ENCODE measurements at regions not wholly inside any gene's neighbourhood (a gene's known extent, or its start where the extent isn't known, plus 50 kb on each side); places are given as distances from the start of the nearest gene placed in this dataset.

- no peak for TF ChIP-seq CTCF (IDR thresholded peaks at IDR 0.05; ENCODE audit: unreplicated experiment)
- H3K4me3 Mint-ChIP-seq (ENCODE audit: low read depth), result no peak overlapping the region
- H3K36me3 Mint-ChIP-seq (ENCODE audit: insufficient read depth), result no peaks in the 10 kb centered on the region
- peaks cover 3% of the 10 kb centered on the region for H3K9me3 Mint-ChIP-seq (ENCODE audit: low read depth)
- H3K27me3 Mint-ChIP-seq, result no peaks in the 10 kb centered on the region
- H3K27ac Mint-ChIP-seq, result no peak overlapping the region
- no peak for DNase-seq (ENCODE audit: low spot score, unreplicated experiment)
- H3K4me1 Mint-ChIP-seq (ENCODE audit: low read depth), result no peaks in the 10 kb centered on the region
Measured at GRCh38 chr14:39967885-39968284, 535.7 kb upstream of the FBXO33 start.

- H3K27ac Mint-ChIP-seq, result no peak overlapping the region
- H3K36me3 Mint-ChIP-seq (ENCODE audit: insufficient read depth), result peaks cover under 1% of the 10 kb centered on the region
- DNase-seq (ENCODE audit: low spot score, unreplicated experiment), result no peak
- H3K4me3 Mint-ChIP-seq (ENCODE audit: low read depth), result no peak overlapping the region
- no peaks in the 10 kb centered on the region for H3K27me3 Mint-ChIP-seq
- no peaks in the 10 kb centered on the region for H3K4me1 Mint-ChIP-seq (ENCODE audit: low read depth)
- H3K9me3 Mint-ChIP-seq (ENCODE audit: low read depth), result peaks cover 23% of the 10 kb centered on the region
- TF ChIP-seq CTCF (IDR thresholded peaks at IDR 0.05; ENCODE audit: unreplicated experiment), result no peak
Measured at GRCh38 chr14:39957987-39958386, 525.8 kb upstream of the FBXO33 start.

- TF ChIP-seq CTCF (IDR thresholded peaks at IDR 0.05; ENCODE audit: unreplicated experiment), result no peak
- DNase-seq (ENCODE audit: low spot score, unreplicated experiment), result no peak
- Mint-ChIP-seq H3K9me3 (ENCODE audit: low read depth) (peaks cover 29% of the 10 kb centered on the region), H3K4me3 (ENCODE audit: low read depth) (no peak overlapping the region), H3K36me3 (ENCODE audit: insufficient read depth) (peaks cover 2% of the 10 kb centered on the region), H3K27me3 (no peaks in the 10 kb centered on the region), H3K4me1 (ENCODE audit: low read depth) (no peaks in the 10 kb centered on the region), H3K27ac (no peak overlapping the region)
Measured at GRCh38 chr14:39957290-39957689, 525.1 kb upstream of the FBXO33 start.

- no peak for TF ChIP-seq CTCF (IDR thresholded peaks at IDR 0.05; ENCODE audit: unreplicated experiment)
- peaks cover 2% of the 10 kb centered on the region for H3K36me3 Mint-ChIP-seq (ENCODE audit: insufficient read depth)
- H3K4me3 Mint-ChIP-seq (ENCODE audit: low read depth), result no peak overlapping the region
- no peak overlapping the region for H3K27ac Mint-ChIP-seq
- no peaks in the 10 kb centered on the region for H3K4me1 Mint-ChIP-seq (ENCODE audit: low read depth)
- H3K27me3 Mint-ChIP-seq, result no peaks in the 10 kb centered on the region
- peaks cover 23% of the 10 kb centered on the region for H3K9me3 Mint-ChIP-seq (ENCODE audit: low read depth)
- DNase-seq (ENCODE audit: low spot score, unreplicated experiment), result no peak
Measured at GRCh38 chr14:39956372-39956771, 524.1 kb upstream of the FBXO33 start.

- Mint-ChIP-seq H3K9me3 (ENCODE audit: low read depth) (peaks cover 11% of the 10 kb centered on the region), H3K4me3 (ENCODE audit: low read depth) (no peak overlapping the region), H3K27me3 (no peaks in the 10 kb centered on the region), H3K27ac (no peak overlapping the region), H3K4me1 (ENCODE audit: low read depth) (no peaks in the 10 kb centered on the region), H3K36me3 (ENCODE audit: insufficient read depth) (peaks cover 2% of the 10 kb centered on the region)
- TF ChIP-seq CTCF (IDR thresholded peaks at IDR 0.05; ENCODE audit: unreplicated experiment), result no peak
- DNase-seq (ENCODE audit: low spot score, unreplicated experiment), result no peak
Measured at GRCh38 chr14:39948235-39948634, 516.0 kb upstream of the FBXO33 start.

Data from progenitor cell of endocrine pancreas (in vitro differentiated cells).